HEK293 (cell line): ENCODE measurements at regions not wholly inside any gene's neighbourhood (a gene's known extent, or its start where the extent isn't known, plus 50 kb on each side); places are given as distances from the start of the nearest gene placed in this dataset.

Source experiments
- CTCF ChIA-PET: fragments of 350-600 bp; formaldehyde crosslinking; extraction: SDS; loops from one replicate; lab custom pipeline; 2021; ENCODE audit warnings: antibody characterized with exemption; lab: Yijun Ruan, JAX
- POLR2A ChIA-PET: fragments of 300-600 bp; formaldehyde crosslinking; extraction: SDS; loops from one replicate; lab custom pipeline; 2020; ENCODE audit warnings: antibody characterized with exemption, inconsistent platforms; lab: Yijun Ruan, JAX
- H3K27ac ChIP-seq: fragments of 200-500 bp; sonication (Bioruptor generic); 2 replicates; pipeline ENCODE4 v1.5.1; 2014; ENCODE audit warnings: low read depth, low read length, control low read depth, inconsistent platforms; ENCODE audit errors: extremely low read depth
- H3K36me3 ChIP-seq, 2 experiments: fragments of 200-500 bp in 1 of 2; sonication (Bioruptor generic) in 1 of 2; 1 replicate in 1 of 2; 2 replicates in 1 of 2; pipeline ENCODE4 v1.5.1; 2014 to 2017; ENCODE audit warnings: inconsistent platforms in 2 of 2, low read length in 2 of 2; ENCODE audit not compliant: control insufficient read depth in 2 of 2, insufficient read depth in 1 of 2
- H3K4me1 ChIP-seq: fragments of 200-500 bp; sonication (Bioruptor generic); 2 replicates; pipeline ENCODE4 v1.5.1; 2014; ENCODE audit warnings: mild to moderate bottlenecking, low read length, inconsistent platforms; ENCODE audit not compliant: control insufficient read depth, insufficient read depth
- H3K4me3 ChIP-seq: 2 replicates; pipeline ENCODE4 v1.5.1; 2011; ENCODE audit warnings: low read depth, mild to moderate bottlenecking, control low read depth, low read length, moderate library complexity
- H3K9me3 ChIP-seq: fragments of 200-500 bp; sonication (Bioruptor generic); 2 replicates; pipeline ENCODE4 v1.5.1; 2014; ENCODE audit warnings: low read depth, low read length, inconsistent platforms; ENCODE audit not compliant: control insufficient read depth, insufficient read depth
- KLF10 ChIP-seq: fragments of 450-650 bp; IDR thresholded peaks from 2 replicates; pipeline ENCODE4 v1.5.1; 2018; ENCODE audit warnings: missing biosample characterization, mild to moderate bottlenecking, missing genetic modification characterization
- KLF16 ChIP-seq: fragments of 450-650 bp; formaldehyde crosslinking; IDR thresholded peaks from 2 replicates; pipeline ENCODE4 v1.5.1; 2017; ENCODE audit warnings: missing biosample characterization, missing genetic modification characterization
- KLF7 ChIP-seq: fragments of 450-650 bp; formaldehyde crosslinking; IDR thresholded peaks from 2 replicates; pipeline ENCODE4 v1.5.1; 2016; ENCODE audit warnings: missing biosample characterization, missing genetic modification characterization, borderline replicate concordance
- PRDM10 ChIP-seq: fragments of 450-650 bp; formaldehyde crosslinking; IDR thresholded peaks from 2 replicates; pipeline ENCODE4 v1.5.1; 2016; ENCODE audit warnings: missing biosample characterization, missing genetic modification characterization
- ZBTB1 ChIP-seq: fragments of 450-650 bp; formaldehyde crosslinking; IDR thresholded peaks from 2 replicates; pipeline ENCODE4 v1.5.1; 2016; ENCODE audit warnings: missing biosample characterization, missing genetic modification characterization
- ZFHX2 ChIP-seq: fragments of 450-650 bp; formaldehyde crosslinking; conservative IDR thresholded peaks from 2 replicates; pipeline ENCODE4 v1.5.1; 2016; ENCODE audit warnings: missing biosample characterization, missing genetic modification characterization
- ZNF140 ChIP-seq: fragments of 450-650 bp; formaldehyde crosslinking; IDR thresholded peaks from 2 replicates; pipeline ENCODE4 v1.5.1; 2016; ENCODE audit warnings: missing biosample characterization, missing genetic modification characterization
- ZNF174 ChIP-seq: fragments of 450-650 bp; formaldehyde crosslinking; IDR thresholded peaks from 2 replicates; pipeline ENCODE4 v1.5.0; 2017; ENCODE audit warnings: missing biosample characterization, mild to moderate bottlenecking, missing genetic modification characterization
- ZNF18 ChIP-seq: fragments of 450-650 bp; formaldehyde crosslinking; IDR thresholded peaks from 2 replicates; pipeline ENCODE4 v1.5.1; 2016; ENCODE audit warnings: missing biosample characterization, missing genetic modification characterization
- ZNF184 ChIP-seq: fragments of 450-650 bp; IDR thresholded peaks from 2 replicates; pipeline ENCODE4 v1.5.1; 2018; ENCODE audit warnings: missing biosample characterization, mild to moderate bottlenecking, missing genetic modification characterization
- ZNF19 ChIP-seq: fragments of 450-650 bp; formaldehyde crosslinking; IDR thresholded peaks from 2 replicates; pipeline ENCODE4; 2016; ENCODE audit warnings: missing biosample characterization, missing genetic modification characterization, low read depth
- ZNF24 ChIP-seq: fragments of 450-650 bp; formaldehyde crosslinking; IDR thresholded peaks from 2 replicates; pipeline ENCODE4 v1.5.1; 2016; ENCODE audit warnings: missing biosample characterization, missing genetic modification characterization
- ZNF26 ChIP-seq: fragments of 450-650 bp; formaldehyde crosslinking; IDR thresholded peaks from 2 replicates; pipeline ENCODE4 v1.5.1; 2016; ENCODE audit warnings: missing biosample characterization, missing genetic modification characterization
- ZNF280C ChIP-seq: fragments of 450-650 bp; formaldehyde crosslinking; IDR thresholded peaks from 2 replicates; pipeline ENCODE4 v1.5.1; 2016; ENCODE audit warnings: missing biosample characterization, missing genetic modification characterization
- ZNF341 ChIP-seq: fragments of 450-650 bp; formaldehyde crosslinking; IDR thresholded peaks from 2 replicates; pipeline ENCODE4; 2016; ENCODE audit warnings: low read depth, missing biosample characterization, missing genetic modification characterization
- ZNF350 ChIP-seq: fragments of 450-650 bp; formaldehyde crosslinking; IDR thresholded peaks from 2 replicates; pipeline ENCODE4 v1.5.0; 2017; ENCODE audit warnings: missing biosample characterization, mild to moderate bottlenecking, missing genetic modification characterization
- ZNF391 ChIP-seq: fragments of 450-650 bp; formaldehyde crosslinking; IDR thresholded peaks from 2 replicates; pipeline ENCODE4 v1.5.1; 2016; ENCODE audit warnings: low read depth, missing biosample characterization, missing genetic modification characterization, borderline replicate concordance
- ZNF398 ChIP-seq: fragments of 450-650 bp; formaldehyde crosslinking; IDR thresholded peaks from 2 replicates; pipeline ENCODE4 v1.5.1; 2017; ENCODE audit warnings: missing biosample characterization, missing genetic modification characterization
- ZNF433 ChIP-seq: fragments of 450-650 bp; formaldehyde crosslinking; IDR thresholded peaks from 2 replicates; pipeline ENCODE4 v1.5.1; 2016; ENCODE audit warnings: missing biosample characterization, missing genetic modification characterization, low read depth
- ZNF544 ChIP-seq: fragments of 450-650 bp; formaldehyde crosslinking; IDR thresholded peaks from 2 replicates; pipeline ENCODE4 v1.5.0; 2017; ENCODE audit warnings: missing biosample characterization, missing genetic modification characterization
- ZNF585B ChIP-seq: fragments of 450-650 bp; formaldehyde crosslinking; IDR thresholded peaks from 2 replicates; pipeline ENCODE4 v1.5.1; 2016; ENCODE audit warnings: missing biosample characterization, missing genetic modification characterization
- ZNF645 ChIP-seq: fragments of 450-650 bp; formaldehyde crosslinking; IDR thresholded peaks from 2 replicates; pipeline ENCODE4; 2016; ENCODE audit warnings: missing biosample characterization, missing genetic modification characterization
- ZNF670 ChIP-seq: fragments of 450-650 bp; formaldehyde crosslinking; IDR thresholded peaks from 2 replicates; pipeline ENCODE4 v1.5.1; 2016; ENCODE audit warnings: missing biosample characterization, missing genetic modification characterization, low read depth
- ZNF701 ChIP-seq: fragments of 450-650 bp; formaldehyde crosslinking; IDR thresholded peaks from 2 replicates; pipeline ENCODE4 v1.5.1; 2016; ENCODE audit warnings: missing biosample characterization, missing genetic modification characterization
- ZNF76 ChIP-seq: fragments of 450-650 bp; formaldehyde crosslinking; IDR thresholded peaks from 2 replicates; pipeline ENCODE4; 2016; ENCODE audit warnings: low read depth, missing biosample characterization, missing genetic modification characterization, borderline replicate concordance
- ZNF777 ChIP-seq: fragments of 450-650 bp; formaldehyde crosslinking; IDR thresholded peaks from 2 replicates; pipeline ENCODE4 v1.5.1; 2017; ENCODE audit warnings: missing biosample characterization, missing genetic modification characterization, borderline replicate concordance

- TF ChIP-seq ZNF645 (tag by site-specific recombination) (no peak), ZNF26 (tag by site-specific recombination) (no peak), ZNF24 (no peak), ZFHX2 (tag by site-specific recombination) (no peak), ZNF341 (tag by site-specific recombination) (no peak), KLF7 (tag by site-specific recombination) (no peak), ZNF670 (tag by site-specific recombination) (no peak), ZNF184 (tag by site-specific recombination) (no peak), ZNF585B (tag by site-specific recombination) (no peak), ZNF350 (tag by site-specific recombination) (no peak), ZNF174 (no peak), PRDM10 (tag by site-specific recombination) (no peak), ZBTB1 (tag by site-specific recombination) (no peak)
Observed at GRCh38 chr21:28110074-28110473, 882.6 kb downstream of the LTN1 start (continued).

- H3K36me3 ChIP-seq, result no peaks in the 10 kb centered on the region
Observed at GRCh38 chr21:28106370-28106890, 886.2 kb downstream of the LTN1 start.

More at GRCh38 chr21:28106370-28106890, 886.2 kb downstream of the LTN1 start:
- H3K27ac ChIP-seq, result no peak overlapping the region
- POLR2A ChIA-PET, result no interaction called here
- no peak overlapping the region for H3K4me3 ChIP-seq
- H3K9me3 ChIP-seq, result no peaks in the 10 kb centered on the region
- no peaks in the 10 kb centered on the region for H3K4me1 ChIP-seq
- TF ChIP-seq ZNF391 (tag by site-specific recombination), result no peak
- no peak for TF ChIP-seq ZNF777
- TF ChIP-seq ZNF544 (tag by site-specific recombination), result no peak
- TF ChIP-seq ZNF701 (tag by site-specific recombination), result no peak
- no peak for TF ChIP-seq ZNF76 (tag by site-specific recombination)
- no peak for TF ChIP-seq KLF10 (tag by site-specific recombination)
- no peak for TF ChIP-seq KLF16 (tag by site-specific recombination)
- TF ChIP-seq ZNF398 (tag by site-specific recombination), result no peak
- no peak for TF ChIP-seq ZNF19 (tag by site-specific recombination)
- TF ChIP-seq ZNF140, result no peak
- TF ChIP-seq ZNF18 (tag by site-specific recombination), result no peak
- TF ChIP-seq ZNF280C, result no peak
- TF ChIP-seq ZNF433 (tag by site-specific recombination), result no peak
- CTCF ChIA-PET, result no interaction called here
